Superior temporal gyrus (tissue), 1 donor: ENCODE measurements at regions not wholly inside any gene's neighbourhood (a gene's known extent, or its start where the extent isn't known, plus 50 kb on each side); places are given as distances from the start of the nearest gene placed in this dataset.
"Not testable (repeated sequence)": the region's sequence is repeated elsewhere in the genome, so short reads cannot be mapped to it uniquely, and the experiment has no call there.

Experiments used
- DNase-seq: peaks from one replicate; pipeline ENCODE4 v3.0.0-alpha.2; 2016; ENCODE audit errors: extremely low spot score

- no peak for DNase-seq
Observed at GRCh38 chr3:75126556-75126955, 512.1 kb upstream of the CNTN3 start.

- DNase-seq, result no peak
Observed at GRCh38 chr3:75129101-75129500, 514.6 kb upstream of the CNTN3 start.

GRCh38 chr3:75136100-75136897 lies 521.8 kb upstream of the CNTN3 start:
- DNase-seq, result no peak

- DNase-seq, result no peak
Observed at GRCh38 chr3:75138345-75138744, 523.9 kb upstream of the CNTN3 start.

GRCh38 chr3:75140904-75141615 lies 523.1 kb upstream of the FRG2C start:
- no peak for DNase-seq

GRCh38 chr3:75144406-75144805 lies 519.7 kb upstream of the FRG2C start:
- DNase-seq, result no peak

- peak; percentile 70 for DNase-seq
Observed at GRCh38 chr3:75171630-75172230, 492.4 kb upstream of the FRG2C start.

- no peak for DNase-seq
Observed at GRCh38 chr3:75176937-75177336, 487.2 kb upstream of the FRG2C start.

GRCh38 chr3:75180235-75180944 lies 483.7 kb upstream of the FRG2C start:
- DNase-seq, result no peak

- DNase-seq, result no peak
Observed at GRCh38 chr3:75180945-75181298, 483.2 kb upstream of the FRG2C start.

GRCh38 chr3:75188962-75189361 lies 475.2 kb upstream of the FRG2C start:
- no peak for DNase-seq

- peak; percentile 23 for DNase-seq
Observed at GRCh38 chr3:75192146-75192616, 471.9 kb upstream of the FRG2C start.

- DNase-seq, result no peak
Observed at GRCh38 chr3:75193797-75194196, 470.3 kb upstream of the FRG2C start.

GRCh38 chr3:75214332-75214731 lies 449.8 kb upstream of the FRG2C start:
- DNase-seq, result not testable (repeated sequence)

GRCh38 chr3:75218577-75218976 lies 445.6 kb upstream of the FRG2C start:
- no peak for DNase-seq

- no peak for DNase-seq
Observed at GRCh38 chr3:75220932-75221331, 443.2 kb upstream of the FRG2C start.

GRCh38 chr3:75224412-75224811 lies 439.7 kb upstream of the FRG2C start:
- no peak for DNase-seq

- no peak for DNase-seq
Observed at GRCh38 chr3:75232216-75232615, 431.9 kb upstream of the FRG2C start.

- DNase-seq, result no peak
Observed at GRCh38 chr3:75235631-75236030, 428.5 kb upstream of the FRG2C start.

GRCh38 chr3:75237053-75237452 lies 427.1 kb upstream of the FRG2C start:
- DNase-seq, result no peak

GRCh38 chr3:75237477-75237876 lies 426.7 kb upstream of the FRG2C start:
- peak; percentile 26 for DNase-seq
